Chondrocyte (in vitro differentiated cells): ENCODE measurements at regions not wholly inside any gene's neighbourhood (a gene's known extent, or its start where the extent isn't known, plus 50 kb on each side); places are given as distances from the start of the nearest gene placed in this dataset.
A peak's percentile ranks its signal among the peaks of the same experiment; 100 is the strongest.

ENCODE experiments used
- DNase-seq: peaks from one replicate; pipeline ENCODE4 v3.0.0; 2021; ENCODE audit warnings: mixed read lengths, low spot score
- H3K27ac Mint-ChIP-seq: one replicate; pipeline ENCODE4 v1.8.0; 2021; ENCODE audit warnings: mild to moderate bottlenecking, moderate library complexity, mixed read lengths; ENCODE audit not compliant: unreplicated experiment
- H3K27me3 Mint-ChIP-seq: 2 replicates; pipeline ENCODE4 v1.8.0; 2021; ENCODE audit warnings: low read depth, mixed read lengths
- H3K36me3 Mint-ChIP-seq: 2 replicates; pipeline ENCODE4 v1.8.0; 2021; ENCODE audit warnings: low read depth, mixed read lengths
- H3K4me1 Mint-ChIP-seq: 2 replicates; pipeline ENCODE4 v1.8.0; 2021; ENCODE audit warnings: low read depth, mild to moderate bottlenecking, mixed read lengths
- H3K4me3 Mint-ChIP-seq: one replicate; pipeline ENCODE4 v1.8.0; 2021; ENCODE audit warnings: mild to moderate bottlenecking, moderate library complexity, mixed read lengths; ENCODE audit not compliant: unreplicated experiment
- H3K9me3 Mint-ChIP-seq: 2 replicates; pipeline ENCODE4 v1.8.0; 2021; ENCODE audit warnings: low read depth, mixed read lengths
- CTCF ChIP-seq: fragments of 200-600 bp; sonication (generic); IDR thresholded peaks from 2 replicates; pipeline ENCODE4 v1.5.0; 2021; ENCODE audit warnings: antibody characterized with exemption, mild to moderate bottlenecking, moderate library complexity

DNA sequence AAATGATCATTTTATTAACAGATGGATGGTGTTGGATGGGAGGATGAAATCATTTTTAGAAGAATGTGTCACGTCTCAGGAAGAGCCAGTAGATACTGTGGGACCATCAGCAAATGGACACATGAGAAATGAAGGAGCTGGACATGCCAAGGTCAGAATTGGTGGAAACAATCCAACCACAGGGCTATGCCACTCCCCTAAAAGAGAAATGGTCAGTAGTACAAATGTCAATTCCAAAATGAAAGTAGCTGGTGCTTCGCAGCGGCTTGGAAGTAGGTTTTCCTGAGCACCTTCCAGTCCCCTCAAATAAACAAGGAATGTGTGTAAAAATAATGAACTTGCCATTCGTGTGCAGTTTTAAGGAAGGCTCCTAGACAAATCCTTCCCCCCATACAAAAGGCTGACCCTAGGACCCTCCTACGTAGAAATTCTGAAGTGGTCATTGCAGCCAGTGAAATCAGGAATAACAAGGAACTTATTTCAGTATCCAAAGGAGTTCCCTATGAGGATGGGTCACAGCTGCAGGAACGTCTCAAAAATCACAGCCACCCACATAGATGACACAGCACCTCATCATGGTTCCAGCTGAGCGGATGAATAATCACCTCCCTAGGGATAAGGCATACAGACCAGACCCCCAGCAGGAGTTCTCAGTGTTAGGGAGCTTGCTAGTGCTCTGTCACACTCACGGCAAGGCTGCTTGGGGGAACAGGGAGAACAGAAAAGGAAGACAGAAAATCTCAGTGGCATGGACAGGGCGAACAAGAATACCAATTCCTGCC lies 239.2 kb downstream of the HS3ST3A1 start:
- DNase-seq, result no peak

GRCh38 chr17:13359774-13360173 lies 242.0 kb downstream of the HS3ST3A1 start:
- no peak for DNase-seq
- no peak overlapping the region for H3K27ac Mint-ChIP-seq
- H3K9me3 Mint-ChIP-seq, result no peaks in the 10 kb centered on the region
- no peak for TF ChIP-seq CTCF
- H3K27me3 Mint-ChIP-seq, result no peaks in the 10 kb centered on the region
- no peaks in the 10 kb centered on the region for H3K36me3 Mint-ChIP-seq
- peaks cover 17% of the 10 kb centered on the region for H3K4me1 Mint-ChIP-seq
- H3K4me3 Mint-ChIP-seq, result no peak overlapping the region

More for the DNA sequence above, 239.2 kb downstream of the HS3ST3A1 start:
- no peak for TF ChIP-seq CTCF
- Mint-ChIP-seq H3K4me3 (peak overlapping the region; percentile 20), H3K4me1 (peaks cover 24% of the 10 kb centered on the region), H3K36me3 (no peaks in the 10 kb centered on the region), H3K27me3 (no peaks in the 10 kb centered on the region), H3K27ac (peak overlapping the region; percentile 80), H3K9me3 (no peaks in the 10 kb centered on the region)

- no peak for TF ChIP-seq CTCF
- Mint-ChIP-seq H3K27ac (no peak overlapping the region), H3K27me3 (no peaks in the 10 kb centered on the region), H3K9me3 (no peaks in the 10 kb centered on the region), H3K4me1 (peaks cover 30% of the 10 kb centered on the region), H3K4me3 (no peak overlapping the region), H3K36me3 (no peaks in the 10 kb centered on the region)
- no peak for DNase-seq
Measured at GRCh38 chr17:13355054-13355453, 246.7 kb downstream of the HS3ST3A1 start.

GRCh38 chr17:13353590-13353989 lies 248.1 kb downstream of the HS3ST3A1 start:
- Mint-ChIP-seq H3K4me3 (no peak overlapping the region), H3K9me3 (no peaks in the 10 kb centered on the region), H3K27ac (no peak overlapping the region), H3K4me1 (peaks cover 30% of the 10 kb centered on the region), H3K27me3 (no peaks in the 10 kb centered on the region), H3K36me3 (no peaks in the 10 kb centered on the region)
- DNase-seq, result no peak
- TF ChIP-seq CTCF, result no peak

- Mint-ChIP-seq H3K27me3 (no peaks in the 10 kb centered on the region), H3K9me3 (no peaks in the 10 kb centered on the region), H3K36me3 (no peaks in the 10 kb centered on the region), H3K4me1 (peaks cover 35% of the 10 kb centered on the region), H3K4me3 (no peak overlapping the region), H3K27ac (no peak overlapping the region)
- TF ChIP-seq CTCF, result no peak
- no peak for DNase-seq
Measured at GRCh38 chr17:13352747-13353415, 248.8 kb downstream of the HS3ST3A1 start.
